PFSK-1 (cell line): ENCODE measurements at regions not wholly inside any gene's neighbourhood (a gene's known extent, or its start where the extent isn't known, plus 50 kb on each side); places are given as distances from the start of the nearest gene placed in this dataset.

Experiments used
- SIN3A ChIP-seq: IDR thresholded peaks from 2 replicates; pipeline ENCODE4 v1.6.1; 2012; ENCODE audit warnings: mild to moderate bottlenecking, low read length, moderate library complexity, borderline replicate concordance; ENCODE audit not compliant: insufficient read depth
- TAF1 ChIP-seq: IDR thresholded peaks from 2 replicates; pipeline ENCODE4 v1.6.1; 2012; ENCODE audit warnings: low read length, control low read depth, borderline replicate concordance; ENCODE audit not compliant: insufficient read depth

DNA sequence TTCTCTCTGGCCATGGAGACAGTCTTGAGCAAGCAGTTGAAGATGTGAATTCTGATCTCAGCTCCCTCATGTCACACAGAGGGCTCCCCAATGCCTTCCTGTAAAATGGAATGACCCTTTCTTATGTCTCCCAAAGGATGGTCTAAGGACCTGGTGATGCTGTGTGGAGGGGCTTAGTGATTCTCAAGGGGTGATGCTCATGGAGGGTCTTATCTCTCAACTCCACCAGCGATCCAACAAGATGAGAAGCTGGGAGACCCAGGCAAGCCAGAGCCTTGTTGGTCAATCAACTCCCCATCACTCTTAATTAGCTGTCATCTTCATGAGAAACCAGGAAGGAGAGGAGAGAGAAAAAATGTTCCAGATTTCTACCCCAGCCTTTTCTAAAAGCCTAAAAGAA, 78.0 kb upstream of the SORCS3 start:
- no peak for TF ChIP-seq TAF1
- no peak for TF ChIP-seq SIN3A
